IPS-NIHi11 (cell line): ENCODE measurements at regions not wholly inside any gene's neighbourhood (a gene's known extent, or its start where the extent isn't known, plus 50 kb on each side); places are given as distances from the start of the nearest gene placed in this dataset.
"Not testable (repeated sequence)": the region's sequence is repeated elsewhere in the genome, so short reads cannot be mapped to it uniquely, and the experiment has no call there.

Experiments used
- DNase-seq: peaks from one replicate; pipeline ENCODE4 v3.0.0; 2012; ENCODE audit warnings: mixed read lengths, low spot score

DNA sequence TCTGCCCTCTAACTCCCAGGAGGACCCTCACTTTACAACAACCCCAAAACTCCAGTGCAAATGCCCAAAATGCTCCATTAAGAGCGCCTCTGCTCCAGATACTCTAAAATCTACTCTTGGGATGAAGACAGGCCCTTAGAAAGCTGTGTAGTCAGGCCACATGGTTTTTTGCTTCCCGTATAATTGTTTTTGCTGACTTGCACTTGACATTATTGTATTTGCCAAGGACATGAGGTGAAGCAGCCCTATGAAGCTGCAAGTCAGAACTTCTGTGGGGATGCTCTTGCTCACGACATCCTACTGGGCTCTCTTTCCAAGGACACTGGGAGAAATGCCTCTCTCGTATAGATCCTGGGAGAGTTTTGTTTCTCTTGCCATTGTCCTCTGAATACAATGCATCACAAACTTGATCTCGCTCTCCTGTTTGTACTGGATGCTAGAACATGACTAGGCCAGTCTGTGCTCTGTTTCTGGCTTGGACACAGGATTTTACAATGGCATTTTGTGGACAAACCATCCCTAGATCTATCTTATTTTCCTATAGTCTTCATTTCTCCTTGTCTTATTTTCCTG, 177.2 kb upstream of the DTNBP1 start:
- DNase-seq, result no peak

DNA sequence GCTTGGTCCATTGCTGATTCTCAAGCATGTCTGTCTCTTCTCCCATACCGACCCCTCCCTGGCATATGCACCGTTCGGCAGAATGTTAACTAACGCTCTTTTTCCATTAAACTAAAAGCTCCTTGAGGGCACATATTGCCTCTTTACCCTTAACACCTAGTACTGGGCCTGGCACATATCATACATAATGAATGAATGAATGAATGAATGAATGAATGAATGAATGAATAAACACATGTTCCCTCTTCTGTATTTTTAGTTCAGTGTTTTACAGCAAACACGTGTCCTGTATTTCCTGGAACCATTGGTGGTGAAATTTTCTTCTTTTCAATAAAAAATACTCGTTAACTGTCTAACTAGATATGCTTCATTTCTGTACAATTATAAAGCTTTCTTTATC, 174.4 kb upstream of the DTNBP1 start:
- no peak for DNase-seq

DNA sequence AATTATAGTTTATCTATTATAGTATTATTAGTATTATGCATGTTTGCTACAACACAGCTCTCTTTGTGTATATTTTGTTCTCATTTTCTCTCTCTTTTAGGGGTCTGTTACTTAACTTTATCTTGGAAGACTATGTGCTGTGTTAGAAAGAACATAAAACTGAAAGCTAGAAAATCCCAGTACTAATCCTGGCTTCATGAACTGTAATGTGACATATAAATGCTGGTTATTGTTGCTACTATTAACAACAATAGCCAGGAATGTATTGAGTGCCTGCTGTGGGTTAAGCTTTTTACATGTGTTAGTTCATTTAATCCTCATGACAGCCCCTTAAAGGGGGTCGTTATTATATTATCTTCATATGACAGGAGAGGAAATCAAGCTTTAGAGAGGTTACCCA, 170.0 kb upstream of the DTNBP1 start:
- no peak for DNase-seq

DNA sequence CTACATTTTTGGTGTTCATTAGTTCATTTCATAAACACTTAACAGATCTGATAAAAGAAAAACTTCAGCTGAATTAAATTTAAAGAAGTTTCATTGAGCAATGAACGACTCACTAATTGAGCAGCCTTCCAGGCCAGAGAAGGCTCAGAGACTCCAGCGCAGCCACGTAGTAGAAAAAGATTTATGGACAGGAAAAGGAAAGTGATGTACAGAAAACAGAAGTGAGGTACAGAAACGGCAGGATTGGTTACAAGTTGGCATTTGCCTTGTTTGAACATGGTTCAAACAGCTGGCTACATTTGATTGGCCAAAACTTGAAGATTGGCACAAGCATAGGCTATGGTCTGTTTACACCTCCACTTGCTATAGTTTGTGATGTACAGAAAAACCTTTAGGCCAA, 166.3 kb upstream of the DTNBP1 start:
- no peak for DNase-seq

DNA sequence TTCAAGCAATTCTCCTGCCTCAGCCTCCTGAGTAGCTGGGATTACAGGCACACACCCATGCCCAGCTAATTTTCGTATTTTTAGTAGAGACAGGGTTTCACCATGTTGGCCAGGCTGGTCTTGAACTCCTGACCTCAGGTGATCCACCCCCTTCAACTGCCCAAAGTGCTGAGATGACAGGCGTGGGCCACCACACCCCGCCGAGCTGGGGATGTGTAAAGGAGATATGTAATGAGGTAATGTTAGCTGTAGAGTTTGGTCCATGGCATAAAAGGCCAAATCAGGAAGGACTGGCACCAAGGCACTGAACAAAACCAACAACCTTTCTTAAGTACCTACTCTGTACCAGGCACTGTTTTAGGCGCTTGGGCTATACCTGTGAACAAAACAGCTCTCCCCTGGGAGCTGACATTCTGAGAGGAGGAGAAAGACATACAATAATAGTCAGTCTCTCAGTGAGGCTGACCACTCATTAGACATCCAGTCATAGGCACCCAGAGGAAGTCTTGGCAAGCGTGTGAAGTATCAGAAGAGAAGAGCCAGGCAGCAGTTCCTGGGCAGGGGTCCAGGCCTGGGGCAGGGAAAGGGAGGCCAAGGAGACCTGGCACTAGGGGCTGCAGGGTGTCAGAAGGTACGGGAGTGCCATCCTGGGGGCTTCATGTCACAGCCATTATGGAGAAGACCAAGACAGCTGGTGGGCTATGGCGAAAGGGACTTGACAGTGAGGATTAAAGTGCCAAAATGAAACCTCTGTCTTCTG, 164.8 kb upstream of the DTNBP1 start:
- DNase-seq, result no peak

DNA sequence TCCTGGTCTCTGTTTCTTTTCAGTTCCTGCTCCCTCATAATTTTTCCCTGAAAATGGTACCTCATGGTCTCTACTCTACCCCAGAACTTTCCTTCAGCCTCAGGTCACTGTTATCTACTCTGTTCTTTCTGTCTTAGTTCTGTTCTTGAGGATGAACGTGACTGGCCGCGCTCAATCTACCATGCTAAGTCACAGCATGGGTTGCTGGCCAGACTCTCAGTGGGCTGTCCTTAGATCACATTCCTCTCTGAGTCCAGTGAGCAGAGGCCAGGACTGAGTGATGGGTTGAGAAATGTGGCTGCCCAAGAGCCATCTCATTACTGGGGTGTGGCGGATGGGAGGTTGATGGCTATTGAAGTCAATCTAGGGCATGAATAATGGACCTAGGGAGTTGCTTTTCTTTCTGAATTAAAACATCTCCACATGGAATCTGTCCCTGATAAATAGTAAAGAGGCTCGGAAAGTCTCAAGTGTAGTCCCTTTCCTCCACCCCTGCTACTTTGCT, 164.0 kb upstream of the DTNBP1 start:
- DNase-seq, result no peak

DNA sequence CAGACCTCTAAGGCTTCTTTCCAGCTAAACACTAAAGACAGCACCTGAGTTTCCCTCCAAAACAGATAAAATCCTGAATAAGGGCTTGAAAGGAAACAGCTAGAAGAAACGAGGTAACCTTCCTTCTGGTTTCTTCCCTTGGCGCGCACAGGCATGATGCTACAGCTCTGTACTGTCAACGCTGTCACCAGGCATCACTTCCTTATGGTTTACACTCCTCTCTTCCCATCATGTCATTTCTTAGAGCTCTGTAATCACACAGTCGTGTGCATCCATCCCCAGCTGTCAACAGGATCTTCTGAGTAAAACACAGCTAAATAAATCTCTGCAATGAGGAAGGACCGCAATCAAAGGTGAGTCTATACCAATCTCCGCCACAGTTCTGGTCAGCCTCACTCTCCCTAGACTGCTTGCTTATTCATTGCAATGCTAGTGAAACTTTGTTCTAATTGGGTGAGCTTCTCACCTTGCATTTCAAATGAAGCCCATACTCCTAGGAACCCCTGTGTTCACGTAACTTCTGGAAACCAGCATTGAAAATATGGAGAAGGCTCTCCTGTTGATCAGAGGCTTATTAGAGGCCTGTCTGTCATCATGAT, 162.6 kb upstream of the DTNBP1 start:
- no peak for DNase-seq

DNA sequence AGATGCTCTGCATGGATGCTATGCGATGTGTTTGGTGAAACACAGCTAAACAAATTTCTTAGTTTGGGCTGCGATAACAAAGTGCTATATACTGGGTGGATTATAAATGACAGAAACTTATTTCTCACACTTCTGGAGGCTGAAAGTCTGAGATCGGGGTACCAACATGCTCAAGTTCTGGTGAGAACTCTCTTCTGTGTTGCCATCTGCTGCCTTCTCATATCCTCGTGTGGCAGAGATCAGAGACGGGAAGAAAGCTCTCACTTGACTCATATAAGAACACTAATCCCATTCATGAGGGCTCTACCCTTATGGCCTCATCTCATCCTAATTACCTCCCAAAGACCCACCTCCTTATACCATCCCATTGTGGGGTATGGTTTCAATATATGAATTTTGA, 162.0 kb upstream of the DTNBP1 start:
- DNase-seq, result no peak

DNA sequence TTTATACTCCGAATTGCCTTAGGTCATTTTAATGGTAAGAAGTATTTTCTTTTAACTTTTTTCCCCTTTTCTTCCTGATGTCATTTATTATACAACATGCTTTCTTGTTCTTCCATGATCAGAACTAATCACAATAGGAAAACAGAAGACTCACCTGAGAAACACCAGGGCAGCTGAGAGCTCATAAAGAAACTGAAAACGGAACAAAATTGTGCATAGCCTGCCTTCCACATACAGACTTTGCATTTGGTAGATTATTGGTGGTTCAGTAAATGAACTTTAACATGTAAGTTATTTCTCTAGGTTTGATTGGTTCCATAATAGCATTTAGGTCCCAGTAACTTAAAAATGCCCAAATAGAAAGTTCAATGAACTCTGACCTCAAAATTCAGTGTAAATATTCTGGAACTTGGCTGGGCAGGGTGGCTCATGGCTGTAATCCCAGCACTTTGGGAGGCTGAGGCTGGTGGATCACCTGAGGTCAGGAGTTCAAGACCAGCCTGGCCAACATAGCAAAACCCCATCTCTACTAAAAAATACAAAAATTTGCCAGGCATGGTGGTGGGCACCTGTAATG, 161.1 kb upstream of the DTNBP1 start:
- no peak for DNase-seq

DNA sequence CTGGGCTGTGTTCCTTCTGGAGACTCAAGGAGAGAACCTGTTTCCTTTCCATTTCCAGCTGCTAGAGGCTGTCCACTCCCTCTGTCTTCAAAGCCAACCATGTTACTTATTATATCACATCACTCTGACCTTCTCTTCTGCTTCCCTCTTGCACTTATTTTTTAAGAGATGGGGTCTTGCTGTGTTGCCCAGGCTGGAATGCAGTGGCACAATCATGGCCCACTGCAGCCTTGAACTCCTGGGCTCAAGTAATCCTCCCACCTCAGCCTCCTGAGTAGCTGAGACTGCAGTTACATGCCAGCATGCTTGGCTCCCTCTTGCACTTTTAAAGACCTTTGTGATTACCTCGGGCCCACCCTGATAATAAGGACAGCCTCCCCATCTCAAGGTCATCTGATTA, 160.0 kb upstream of the DTNBP1 start:
- no peak for DNase-seq

DNA sequence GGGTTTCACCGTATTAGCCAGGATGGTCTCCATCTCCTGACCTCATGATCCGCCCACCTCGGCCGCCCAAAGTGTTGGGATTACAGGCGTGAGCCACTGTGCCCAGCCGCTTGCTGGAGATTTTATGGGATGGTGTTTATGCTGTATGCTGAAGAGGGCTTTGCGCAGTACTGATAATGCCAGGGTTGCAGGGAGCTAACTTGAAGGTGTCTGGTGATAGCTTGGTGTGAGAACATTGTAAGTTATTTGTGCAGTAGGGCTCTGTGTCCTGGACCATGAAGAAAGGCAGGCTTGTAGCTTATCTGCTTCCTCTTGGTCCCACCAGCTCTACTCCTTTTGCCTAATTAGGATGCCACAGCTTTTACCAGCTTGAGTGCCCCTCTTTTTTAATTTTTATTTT, 157.0 kb upstream of the DTNBP1 start:
- no peak for DNase-seq

DNA sequence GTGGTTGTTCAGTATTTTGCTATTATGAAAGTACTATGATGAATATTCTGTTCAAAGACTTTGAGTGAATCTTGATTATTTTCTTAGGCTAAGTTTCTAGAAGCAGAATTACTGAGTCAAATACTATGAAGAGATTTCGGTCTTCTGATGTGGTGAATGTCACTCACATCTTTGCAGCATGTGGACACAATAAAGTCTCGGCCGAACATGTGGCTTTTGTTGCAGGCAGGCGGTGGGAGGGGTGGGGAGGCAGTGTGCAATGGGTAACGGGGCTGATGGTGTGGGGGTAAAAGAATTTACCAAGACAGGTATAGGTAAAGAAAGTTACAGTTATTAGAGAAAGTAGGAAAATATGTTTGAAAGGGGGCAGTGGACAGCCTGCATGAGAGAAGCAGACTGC, 156.4 kb upstream of the DTNBP1 start:
- DNase-seq, result no peak

DNA sequence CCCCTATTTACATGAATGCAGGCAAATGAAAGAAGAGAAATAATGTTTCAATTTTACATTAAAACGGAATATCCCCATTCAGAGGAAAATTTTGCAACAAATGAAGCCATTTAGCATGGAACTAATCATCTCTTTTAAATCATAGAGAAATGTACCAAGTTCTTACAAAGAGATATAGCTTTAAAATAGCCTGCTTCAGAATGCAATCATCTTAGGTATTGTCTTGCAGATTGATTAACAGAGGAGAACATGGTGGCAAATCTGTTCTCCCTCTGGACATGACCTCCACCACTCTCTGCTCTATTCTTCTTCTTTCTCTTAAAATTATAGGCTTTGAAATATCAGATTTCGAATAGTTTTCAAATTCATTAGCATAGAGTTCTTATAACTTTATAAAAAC, 155.7 kb upstream of the DTNBP1 start:
- DNase-seq, result no peak

DNA sequence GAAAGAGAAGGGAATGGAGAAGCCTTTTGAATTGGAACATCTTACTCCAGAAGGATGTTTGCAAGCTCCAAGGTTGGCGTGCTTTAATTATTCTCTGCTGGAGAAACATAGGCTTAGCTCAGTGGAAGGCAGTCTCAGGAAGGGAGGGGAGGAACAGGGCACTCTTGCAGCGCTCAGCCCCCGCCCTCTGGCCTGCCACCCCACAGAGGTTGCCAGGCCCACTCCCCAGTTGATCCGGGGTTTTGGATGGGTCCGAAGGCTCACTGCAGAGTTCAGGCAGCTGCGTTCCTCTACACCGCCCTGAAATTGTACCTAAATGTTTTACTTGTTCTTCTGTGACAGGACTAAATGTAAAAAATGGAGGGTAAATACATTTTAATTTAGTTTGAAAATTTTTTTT, 155.2 kb upstream of the DTNBP1 start:
- DNase-seq, result no peak

DNA sequence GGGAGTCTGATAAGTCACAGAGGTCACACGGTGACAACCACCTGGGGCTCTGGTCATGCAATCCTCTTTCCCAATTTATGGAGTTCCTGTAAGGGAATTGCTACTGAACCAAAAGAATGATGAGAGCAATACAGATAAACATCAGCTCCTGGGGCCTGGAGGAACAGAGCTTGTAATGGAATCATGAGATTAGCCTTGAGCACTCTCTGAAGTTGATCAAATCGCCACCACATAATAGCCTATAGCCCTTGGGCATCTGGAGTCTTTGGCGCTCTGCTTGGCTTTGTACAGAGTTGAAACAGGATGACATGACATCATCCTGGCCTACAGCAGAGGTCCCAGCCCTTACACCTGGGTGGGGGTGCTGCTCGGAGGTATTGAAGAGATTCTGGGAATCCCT, 154.3 kb upstream of the DTNBP1 start:
- DNase-seq, result no peak

DNA sequence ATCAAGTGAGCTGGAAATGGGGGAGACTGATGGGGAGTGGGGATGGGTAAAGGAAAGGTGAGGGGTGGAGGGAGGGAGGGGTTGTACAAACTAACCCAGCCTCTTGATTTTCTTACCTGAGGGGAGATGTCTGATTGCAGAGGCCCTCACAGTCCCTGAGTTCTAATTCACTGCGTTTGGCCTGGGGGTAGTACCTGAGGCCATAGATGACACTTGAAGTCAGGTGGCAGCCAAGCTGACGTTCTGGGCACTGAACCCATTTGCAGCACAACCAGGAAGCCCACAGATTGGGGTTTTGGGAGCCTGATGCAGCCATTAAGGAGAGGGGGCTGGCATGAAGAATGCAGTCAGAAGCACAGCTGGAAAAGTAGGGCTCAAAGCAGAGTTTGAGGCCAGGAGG, 153.8 kb upstream of the DTNBP1 start:
- no peak for DNase-seq

DNA sequence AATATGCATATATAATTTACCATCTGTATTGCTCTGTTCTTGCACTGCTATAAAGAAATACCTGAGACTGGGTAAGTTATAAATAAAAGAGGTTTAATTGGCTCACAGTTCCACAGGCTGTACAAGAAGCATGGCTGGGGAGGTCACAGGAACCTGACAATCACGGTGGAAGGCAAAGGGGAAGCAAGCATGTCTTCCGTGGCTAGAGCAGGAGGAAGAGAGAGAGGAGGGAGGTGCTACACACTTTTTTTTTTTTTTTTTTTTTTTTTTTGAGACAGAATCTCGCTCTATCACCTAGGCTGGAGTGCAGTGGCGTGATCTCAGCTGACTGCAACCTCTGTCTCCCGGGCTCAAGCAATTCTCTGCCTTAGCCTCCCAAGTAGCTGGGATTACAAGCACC, 150.9 kb upstream of the DTNBP1 start:
- not testable (repeated sequence) for DNase-seq

DNA sequence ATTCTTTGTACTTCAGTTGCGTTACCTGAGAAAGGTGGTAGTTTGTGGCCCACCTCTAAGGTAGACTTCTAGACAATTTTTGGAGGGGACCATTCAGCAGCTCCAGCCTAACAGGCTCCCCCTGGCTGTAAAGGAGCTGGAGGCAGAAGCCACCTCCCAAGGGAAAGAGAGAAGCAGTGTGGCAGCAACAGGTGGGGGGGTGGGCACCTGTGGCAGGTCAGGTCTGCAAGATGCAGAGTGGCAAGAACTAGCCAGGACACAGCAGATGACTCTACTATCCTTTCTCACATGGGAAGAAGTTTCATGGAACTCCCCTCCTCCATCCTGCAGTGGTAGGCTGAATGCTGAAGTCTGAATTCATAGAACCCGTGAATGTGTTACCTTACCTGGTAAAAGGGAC, 148.3 kb upstream of the DTNBP1 start:
- DNase-seq, result no peak

DNA sequence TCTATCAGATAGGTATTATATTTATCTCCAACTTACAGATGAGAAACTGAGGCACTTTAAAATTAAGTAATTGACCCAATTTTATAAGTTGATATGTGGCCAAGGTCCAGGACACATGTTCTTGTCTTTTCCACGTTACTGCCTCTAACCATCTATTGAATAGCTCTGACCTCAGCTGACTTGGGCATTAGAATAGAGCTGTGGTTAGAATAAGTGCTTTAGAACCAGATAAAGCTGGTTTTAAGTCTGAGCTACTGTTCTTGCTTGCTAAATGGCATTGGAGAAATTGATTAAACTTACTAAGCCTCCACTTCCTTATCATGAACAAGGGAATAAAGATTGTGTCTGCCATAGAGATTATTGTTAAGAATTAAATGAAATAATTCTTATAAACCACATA, 147.8 kb upstream of the DTNBP1 start:
- no peak for DNase-seq

DNA sequence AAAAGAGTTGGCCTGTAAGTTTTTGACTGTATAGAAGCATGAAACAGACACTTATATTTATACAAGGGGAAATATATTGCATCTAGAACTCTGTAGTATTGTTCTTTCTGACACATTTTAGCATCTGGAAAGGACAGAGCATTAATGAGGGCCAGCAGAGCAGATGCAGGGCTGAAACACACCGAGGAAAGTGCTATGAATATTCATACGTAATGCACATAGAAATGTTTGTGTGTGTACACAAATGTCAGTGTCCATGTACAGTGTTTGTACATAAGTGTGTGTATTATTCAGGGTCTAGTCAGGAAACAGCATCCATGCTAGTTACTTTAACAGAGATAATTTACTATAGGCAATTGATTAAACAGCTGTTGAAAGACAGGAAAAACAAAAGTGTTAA, 146.5 kb upstream of the DTNBP1 start:
- no peak for DNase-seq

DNA sequence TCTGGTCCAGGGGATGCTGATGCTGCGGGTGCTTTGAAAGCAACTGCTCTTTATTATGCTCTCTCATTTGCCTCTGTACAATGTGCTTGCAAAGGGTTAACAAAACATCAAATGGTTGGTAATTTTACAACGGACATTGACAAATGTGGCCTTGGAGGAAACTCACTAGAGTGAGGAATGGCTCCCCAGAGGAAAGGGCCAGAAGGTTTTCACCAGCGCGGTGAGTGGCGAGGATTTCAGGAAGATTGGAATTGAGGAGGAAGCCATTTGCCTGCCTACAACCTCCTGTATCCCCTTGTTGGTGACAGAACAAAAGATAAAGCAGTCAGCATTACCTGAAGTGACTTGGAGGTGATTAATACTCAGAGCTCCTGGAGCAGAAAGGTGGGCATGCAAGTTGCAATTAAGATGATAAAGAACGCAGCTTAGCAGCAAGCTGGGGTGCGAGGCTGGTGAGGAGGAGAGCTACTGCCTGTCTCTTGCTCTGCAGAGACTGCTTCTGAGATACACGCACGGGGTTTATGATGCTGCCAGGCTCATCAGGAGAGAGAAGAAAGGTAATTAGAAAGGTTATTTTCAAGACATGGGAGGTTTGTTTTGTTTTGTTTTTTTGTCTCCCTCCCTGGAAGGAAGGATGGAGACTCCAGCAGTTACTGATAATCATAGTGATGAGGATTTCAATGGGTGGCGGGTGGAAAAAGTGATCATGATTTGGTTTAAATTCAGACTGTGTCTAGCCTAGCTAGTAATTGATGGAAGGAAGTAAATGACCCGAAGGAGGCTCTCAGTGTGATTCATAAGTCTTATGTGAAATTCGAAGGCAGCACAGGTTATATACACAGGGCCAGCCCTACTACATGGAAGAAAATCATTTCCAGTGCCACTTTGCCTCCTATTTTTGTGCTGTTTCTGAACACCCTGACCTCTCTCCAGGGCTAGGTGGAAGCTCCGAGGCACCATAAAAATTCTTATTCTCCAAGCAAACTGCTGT, 141.6 kb upstream of the DTNBP1 start:
- DNase-seq, result no peak

DNA sequence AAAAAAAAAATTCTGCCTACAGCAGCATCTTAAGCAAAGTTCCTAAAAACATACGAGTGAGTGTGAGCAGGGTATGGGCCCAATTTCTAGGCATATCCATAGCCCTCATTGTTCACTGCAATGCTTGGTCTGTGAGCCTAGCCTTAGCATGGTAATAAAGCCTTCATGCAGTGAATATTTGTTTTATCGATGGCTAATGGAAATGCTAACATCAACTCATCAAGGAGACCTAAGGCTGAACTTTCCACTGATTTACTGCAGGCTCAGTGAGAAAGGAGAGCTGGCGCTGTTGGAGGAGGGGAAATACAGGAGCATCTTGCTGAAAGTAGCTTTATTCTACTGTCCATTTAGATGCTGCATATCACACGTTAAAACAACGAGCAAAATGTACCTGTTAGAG, 139.6 kb upstream of the DTNBP1 start:
- no peak for DNase-seq
